Panc1 (cell line): ENCODE measurements at regions not wholly inside any gene's neighbourhood (a gene's known extent, or its start where the extent isn't known, plus 50 kb on each side); places are given as distances from the start of the nearest gene placed in this dataset.

Source experiments
- ATAC-seq: fragments of 200-7000 bp; cut with Tn5 transposase; 2 replicates; pipeline ENCODE4 v1.9.1; 2020; ENCODE audit warnings: mild to moderate bottlenecking, moderate library complexity
- BruUV-seq: library from RNA; stranded (reverse); fragments of 400-500 nt; replicated peaks from 2 replicates; lab custom pipeline; 2021; lab: Mats Ljungman, UMichigan
- CTCF ChIA-PET: fragments of 300-600 bp; sonication (Branson Sonifier 250); formaldehyde crosslinking; loops from one replicate; lab custom pipeline; 2022; ENCODE audit warnings: antibody characterized with exemption; lab: Charles Lee
- POLR2A ChIA-PET: fragments of 300-600 bp; sonication (Branson Sonifier 250); formaldehyde crosslinking; loops from one replicate; lab custom pipeline; 2022; ENCODE audit warnings: antibody characterized with exemption; lab: Charles Lee
- DNase-seq: peaks from one replicate; pipeline ENCODE4 v3.0.0-alpha.2; 2010; ENCODE audit warnings: low read depth, low spot score
- H3K27ac ChIP-seq: 2 replicates; pipeline ENCODE4 v1.5.1; 2011; ENCODE audit warnings: mild to moderate bottlenecking, low read length, inconsistent platforms
- H3K27me3 ChIP-seq: fragments of 200-500 bp; sonication (Bioruptor generic); 2 replicates; pipeline ENCODE4 v1.6.0; 2014; ENCODE audit warnings: low read length, inconsistent platforms; ENCODE audit not compliant: control insufficient read depth, insufficient read depth
- H3K36me3 ChIP-seq: fragments of 200-500 bp; sonication (Bioruptor generic); 2 replicates; pipeline ENCODE4 v1.5.1; 2014; ENCODE audit warnings: inconsistent platforms, mild to moderate bottlenecking, low read length, moderate library complexity; ENCODE audit not compliant: control insufficient read depth, insufficient read depth
- H3K4me1 ChIP-seq: 2 replicates; pipeline ENCODE4 v1.5.1; 2011; ENCODE audit warnings: inconsistent platforms, mild to moderate bottlenecking, low read length, moderate library complexity; ENCODE audit not compliant: control insufficient read depth, insufficient read depth
- H3K4me3 ChIP-seq, 2 experiments: 2 replicates each; pipeline ENCODE4 v1.5.1; 2011 to 2012; ENCODE audit warnings: low read depth in 2 of 2, low read length in 2 of 2, mild to moderate bottlenecking in 2 of 2, inconsistent platforms in 1 of 2, moderate library complexity in 1 of 2
- H3K9me3 ChIP-seq: fragments of 200-500 bp; sonication (Bioruptor generic); 2 replicates; pipeline ENCODE4 v1.5.1; 2014; ENCODE audit warnings: low read depth, mild to moderate bottlenecking, inconsistent platforms, low read length, moderate library complexity; ENCODE audit not compliant: control insufficient read depth, insufficient read depth
- POLR2AphosphoS5 ChIP-seq: IDR thresholded peaks from 2 replicates; pipeline ENCODE4 v1.6.1; 2012; ENCODE audit warnings: mild to moderate bottlenecking, low read depth, low read length, moderate library complexity
- SIN3A ChIP-seq: IDR thresholded peaks from 2 replicates; pipeline ENCODE4 v1.6.1; 2012; ENCODE audit warnings: low read depth, mild to moderate bottlenecking, low read length, moderate library complexity, borderline replicate concordance; ENCODE audit not compliant: insufficient read depth
- TCF7L2 ChIP-seq: IDR thresholded peaks from 2 replicates; pipeline ENCODE4 v1.6.1; 2011; ENCODE audit warnings: mild to moderate bottlenecking, low read depth, low read length, inconsistent platforms
- in situ Hi-C: cut with HindIII; loops from 2 replicates; pipeline ENCODE4 v1.10.0; 2016; ENCODE audit warnings: low sequenced_read_pairs, low pct_unique_long_range_greater_than_20kb
- intact Hi-C: fragments of 100-400 bp; cut with micrococcal nuclease; formaldehyde crosslinking; loops from one replicate; pipeline ENCODE4 v1.10.0; 2022; ENCODE audit not compliant: unreplicated experiment
- TF ChIP-seq, protein P1 (sequence below): fragments of 450-650 bp; IDR thresholded peaks from 2 replicates; pipeline ENCODE4 v1.5.1; 2017; ENCODE audit warnings: mild to moderate bottlenecking
- TF ChIP-seq, protein P2 (sequence below), 2 experiments: IDR thresholded peaks; 2 replicates each; pipeline ENCODE4 v1.6.1; 2011 to 2012; ENCODE audit warnings: low read depth in 2 of 2, control low read depth in 1 of 2, low read length in 1 of 2, mild to moderate bottlenecking in 1 of 2, moderate library complexity in 1 of 2; ENCODE audit not compliant: insufficient read depth in 1 of 2

- BruUV-seq: no TSS peak
- Histone ChIP-seq H3K27ac (no peak overlapping the region), H3K9me3 (no peaks in the 10 kb centered on the region), H3K27me3 (no peaks in the 10 kb centered on the region), H3K4me1 (peaks cover 8% of the 10 kb centered on the region), H3K36me3 (peaks cover 7% of the 10 kb centered on the region), H3K4me3 (no peak overlapping the region)
- ChIA-PET CTCF (no interaction called here), POLR2A (no interaction called here)
- DNase-seq (no peak), ATAC-seq (no peak)
- TF ChIP-seq TCF7L2: no peak
- TF ChIP-seq, protein P1, sequence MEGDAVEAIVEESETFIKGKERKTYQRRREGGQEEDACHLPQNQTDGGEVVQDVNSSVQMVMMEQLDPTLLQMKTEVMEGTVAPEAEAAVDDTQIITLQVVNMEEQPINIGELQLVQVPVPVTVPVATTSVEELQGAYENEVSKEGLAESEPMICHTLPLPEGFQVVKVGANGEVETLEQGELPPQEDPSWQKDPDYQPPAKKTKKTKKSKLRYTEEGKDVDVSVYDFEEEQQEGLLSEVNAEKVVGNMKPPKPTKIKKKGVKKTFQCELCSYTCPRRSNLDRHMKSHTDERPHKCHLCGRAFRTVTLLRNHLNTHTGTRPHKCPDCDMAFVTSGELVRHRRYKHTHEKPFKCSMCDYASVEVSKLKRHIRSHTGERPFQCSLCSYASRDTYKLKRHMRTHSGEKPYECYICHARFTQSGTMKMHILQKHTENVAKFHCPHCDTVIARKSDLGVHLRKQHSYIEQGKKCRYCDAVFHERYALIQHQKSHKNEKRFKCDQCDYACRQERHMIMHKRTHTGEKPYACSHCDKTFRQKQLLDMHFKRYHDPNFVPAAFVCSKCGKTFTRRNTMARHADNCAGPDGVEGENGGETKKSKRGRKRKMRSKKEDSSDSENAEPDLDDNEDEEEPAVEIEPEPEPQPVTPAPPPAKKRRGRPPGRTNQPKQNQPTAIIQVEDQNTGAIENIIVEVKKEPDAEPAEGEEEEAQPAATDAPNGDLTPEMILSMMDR: no peak
- TF ChIP-seq SIN3A: no peak
- TF ChIP-seq, protein P2, sequence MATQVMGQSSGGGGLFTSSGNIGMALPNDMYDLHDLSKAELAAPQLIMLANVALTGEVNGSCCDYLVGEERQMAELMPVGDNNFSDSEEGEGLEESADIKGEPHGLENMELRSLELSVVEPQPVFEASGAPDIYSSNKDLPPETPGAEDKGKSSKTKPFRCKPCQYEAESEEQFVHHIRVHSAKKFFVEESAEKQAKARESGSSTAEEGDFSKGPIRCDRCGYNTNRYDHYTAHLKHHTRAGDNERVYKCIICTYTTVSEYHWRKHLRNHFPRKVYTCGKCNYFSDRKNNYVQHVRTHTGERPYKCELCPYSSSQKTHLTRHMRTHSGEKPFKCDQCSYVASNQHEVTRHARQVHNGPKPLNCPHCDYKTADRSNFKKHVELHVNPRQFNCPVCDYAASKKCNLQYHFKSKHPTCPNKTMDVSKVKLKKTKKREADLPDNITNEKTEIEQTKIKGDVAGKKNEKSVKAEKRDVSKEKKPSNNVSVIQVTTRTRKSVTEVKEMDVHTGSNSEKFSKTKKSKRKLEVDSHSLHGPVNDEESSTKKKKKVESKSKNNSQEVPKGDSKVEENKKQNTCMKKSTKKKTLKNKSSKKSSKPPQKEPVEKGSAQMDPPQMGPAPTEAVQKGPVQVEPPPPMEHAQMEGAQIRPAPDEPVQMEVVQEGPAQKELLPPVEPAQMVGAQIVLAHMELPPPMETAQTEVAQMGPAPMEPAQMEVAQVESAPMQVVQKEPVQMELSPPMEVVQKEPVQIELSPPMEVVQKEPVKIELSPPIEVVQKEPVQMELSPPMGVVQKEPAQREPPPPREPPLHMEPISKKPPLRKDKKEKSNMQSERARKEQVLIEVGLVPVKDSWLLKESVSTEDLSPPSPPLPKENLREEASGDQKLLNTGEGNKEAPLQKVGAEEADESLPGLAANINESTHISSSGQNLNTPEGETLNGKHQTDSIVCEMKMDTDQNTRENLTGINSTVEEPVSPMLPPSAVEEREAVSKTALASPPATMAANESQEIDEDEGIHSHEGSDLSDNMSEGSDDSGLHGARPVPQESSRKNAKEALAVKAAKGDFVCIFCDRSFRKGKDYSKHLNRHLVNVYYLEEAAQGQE (IDR thresholded peaks at IDR 0.05; ENCODE audit: insufficient read depth in 1 of 2, low read depth in 2 of 2, low read length in 1 of 2): no peak
- TF ChIP-seq POLR2AphosphoS5: no peak
- intact Hi-C loops: no loop called here
- in situ Hi-C loops: no loop called here
Measured at GRCh38 chr5:8462565-8462964, 593.6 kb downstream of the MTRR start.

- no TSS peak for BruUV-seq
- no peaks in the 10 kb centered on the region for H3K9me3 ChIP-seq
- DNase-seq: no peak
- H3K4me1 ChIP-seq: no peaks in the 10 kb centered on the region
- no peak for ATAC-seq
- intact Hi-C loops: no loop called here
- no peak overlapping the region for H3K27ac ChIP-seq
- H3K36me3 ChIP-seq: no peaks in the 10 kb centered on the region
- no peak for TF ChIP-seq TCF7L2
- TF ChIP-seq POLR2AphosphoS5: no peak
- TF ChIP-seq, protein P2 (IDR thresholded peaks at IDR 0.05; ENCODE audit: insufficient read depth in 1 of 2, low read depth in 2 of 2, low read length in 1 of 2): no peak
- TF ChIP-seq, protein P1: no peak
- no peak for TF ChIP-seq SIN3A
- ChIA-PET CTCF (no interaction called here), POLR2A (no interaction called here)
- H3K27me3 ChIP-seq: no peaks in the 10 kb centered on the region
- no peak overlapping the region for H3K4me3 ChIP-seq
- in situ Hi-C loops: no loop called here
Measured at GRCh38 chr5:8470489-8470888, 601.5 kb downstream of the MTRR start.
